OCI-LY7 (cell line): ENCODE measurements at regions not wholly inside any gene's neighbourhood (a gene's known extent, or its start where the extent isn't known, plus 50 kb on each side); places are given as distances from the start of the nearest gene placed in this dataset.

Experiments used
- BruUV-seq: library from RNA; stranded (reverse); fragments of 400-500 nt; replicated peaks from 2 replicates; lab custom pipeline; 2021; lab: Mats Ljungman, UMichigan
- CTCF ChIA-PET: fragments of 300-600 bp; sonication (Branson Sonifier 250); formaldehyde crosslinking; loops from one replicate; lab custom pipeline; 2022; ENCODE audit warnings: antibody characterized with exemption; ENCODE audit not compliant: unreplicated experiment; lab: Charles Lee
- POLR2A ChIA-PET: fragments of 300-600 bp; sonication (Branson Sonifier 250); formaldehyde crosslinking; loops from one replicate; lab custom pipeline; 2022; ENCODE audit warnings: antibody characterized with exemption; lab: Charles Lee
- DNase-seq: peaks from one replicate; pipeline ENCODE4 v3.0.0-alpha.2; 2015; ENCODE audit warnings: low spot score
- H2AFZ ChIP-seq: fragments of 200-600 bp; sonication (generic), shearing (Covaris generic); 2 replicates; pipeline ENCODE4 v1.6.1; 2014; ENCODE audit warnings: mild to moderate bottlenecking, antibody characterized with exemption, low read length, moderate library complexity
- H3K27ac ChIP-seq: fragments of 200-600 bp; sonication (generic); 2 replicates; pipeline ENCODE4 v1.5.1; 2014; ENCODE audit warnings: mixed run types, low read depth, mild to moderate bottlenecking, moderate library complexity, low read length, inconsistent platforms; ENCODE audit not compliant: poor library complexity, severe bottlenecking
- H3K36me3 ChIP-seq: fragments of 200-600 bp; sonication (generic); 2 replicates; pipeline ENCODE4 v1.6.1; 2014; ENCODE audit warnings: mild to moderate bottlenecking, antibody characterized with exemption, low read length, moderate library complexity, mixed read lengths; ENCODE audit not compliant: insufficient read depth
- H3K4me1 ChIP-seq: fragments of 200-600 bp; sonication (generic); 2 replicates; pipeline ENCODE4 v1.5.1; 2014; ENCODE audit warnings: mild to moderate bottlenecking, low read length; ENCODE audit not compliant: insufficient read depth, poor library complexity, severe bottlenecking
- H3K4me2 ChIP-seq: fragments of 200-600 bp; sonication (generic); 2 replicates; pipeline ENCODE4 v1.6.1; 2014; ENCODE audit warnings: mild to moderate bottlenecking, low read length
- H3K4me3 ChIP-seq: fragments of 200-600 bp; sonication (generic); 2 replicates; pipeline ENCODE4 v1.5.1; 2014; ENCODE audit warnings: mild to moderate bottlenecking, low read depth, low read length; ENCODE audit not compliant: poor library complexity, severe bottlenecking
- H3K79me2 ChIP-seq: fragments of 200-600 bp; sonication (generic); 2 replicates; pipeline ENCODE4 v1.6.1; 2016; ENCODE audit warnings: low read depth, mild to moderate bottlenecking, low read length, moderate library complexity, mixed read lengths; ENCODE audit not compliant: insufficient read depth
- H3K9me2 ChIP-seq: fragments of 200-600 bp; sonication (generic); 2 replicates; pipeline ENCODE4 v1.6.1; 2016; ENCODE audit warnings: mild to moderate bottlenecking, low read length, mixed read lengths; ENCODE audit not compliant: insufficient read depth
- H3K9me3 ChIP-seq: fragments of 200-600 bp; sonication (generic); 2 replicates; pipeline ENCODE4 v1.6.1; 2014; ENCODE audit warnings: mild to moderate bottlenecking, mixed run types, low read length, mixed read lengths
- H4K20me1 ChIP-seq: fragments of 200-600 bp; sonication (generic); 2 replicates; pipeline ENCODE4 v1.6.1; 2014; ENCODE audit warnings: mild to moderate bottlenecking, antibody characterized with exemption, low read length, moderate library complexity, mixed read lengths; ENCODE audit not compliant: insufficient read depth
- CTCF ChIP-seq: fragments of 200-600 bp; sonication (generic); conservative IDR thresholded peaks from 2 replicates; pipeline ENCODE4 v1.5.1; 2014; ENCODE audit warnings: mild to moderate bottlenecking, antibody characterized with exemption, low read length, moderate library complexity, mixed read lengths
- EZH2phosphoT487 ChIP-seq: fragments of 200-600 bp; sonication (generic); IDR thresholded peaks from 2 replicates; pipeline ENCODE4 v1.6.1; 2018; ENCODE audit warnings: low read depth, borderline replicate concordance, mild to moderate bottlenecking, mixed run types, antibody characterized with exemption, low read length, moderate library complexity, mixed read lengths
- intact Hi-C: fragments of 100-400 bp; cut with micrococcal nuclease; formaldehyde crosslinking; loops from one replicate; pipeline ENCODE4 v1.10.0; 2022; ENCODE audit not compliant: unreplicated experiment

- ChIA-PET POLR2A (interaction anchor here (0.6 to 1.1 kb wide), 2 partner anchors 51 to 185 kb away, joined by 3 read pairs; no protein-coding TSS in a partner anchor), CTCF (interaction anchor here (1.0 kb wide), 1 partner anchor 20 kb away, joined by 3 read pairs; no protein-coding TSS in a partner anchor)
- H3K4me1 ChIP-seq = no peaks in the 10 kb centered on the region
- H3K36me3 ChIP-seq = no peaks in the 10 kb centered on the region
- H3K4me2 ChIP-seq = no peak overlapping the region
- H3K27ac ChIP-seq = no peak overlapping the region
- H3K4me3 ChIP-seq = no peak overlapping the region
- BruUV-seq = no TSS peak
- DNase-seq = no peak
- TF ChIP-seq EZH2phosphoT487 = no peak
- no peak for TF ChIP-seq CTCF
- no peak overlapping the region for H2AFZ ChIP-seq
- intact Hi-C loops = no loop called here
- no peaks in the 10 kb centered on the region for H3K9me3 ChIP-seq
- no peaks in the 10 kb centered on the region for H3K79me2 ChIP-seq
- H4K20me1 ChIP-seq = no peaks in the 10 kb centered on the region
- H3K9me2 ChIP-seq = no peaks in the 10 kb centered on the region
Measured at GRCh38 chr11:115964091-115964490, 459.9 kb upstream of the CADM1 start.

DNA sequence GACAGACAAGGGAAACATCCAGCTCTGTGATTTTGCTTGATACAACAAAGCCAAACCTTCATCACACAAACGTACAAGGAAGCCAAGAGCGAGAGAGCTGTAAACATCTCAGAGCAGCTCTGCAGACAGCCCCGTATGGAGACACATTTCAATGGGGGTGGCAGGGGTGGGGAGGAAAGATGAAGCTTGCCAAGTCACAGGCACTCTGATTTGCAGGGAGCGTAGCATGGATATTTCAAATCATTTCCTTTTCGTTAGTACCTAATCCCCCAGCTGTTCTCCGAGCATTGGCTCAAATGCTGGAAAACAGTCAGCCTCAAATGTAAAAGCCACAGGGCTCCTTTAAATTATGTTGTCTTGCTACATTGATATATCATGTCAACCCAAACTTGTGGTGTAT lies 458.9 kb upstream of the CADM1 start:
- intact Hi-C loops = no loop called here
- Histone ChIP-seq H3K79me2 (no peaks in the 10 kb centered on the region), H3K27ac (no peak overlapping the region), H3K9me2 (no peaks in the 10 kb centered on the region), H3K4me1 (no peaks in the 10 kb centered on the region), H2AFZ (no peak overlapping the region), H3K36me3 (no peaks in the 10 kb centered on the region), H4K20me1 (no peaks in the 10 kb centered on the region), H3K9me3 (no peaks in the 10 kb centered on the region), H3K4me3 (no peak overlapping the region), H3K4me2 (no peak overlapping the region)
- BruUV-seq = no TSS peak
- no peak for TF ChIP-seq CTCF
- no peak for TF ChIP-seq EZH2phosphoT487
- ChIA-PET POLR2A (no interaction called here), CTCF (interaction anchor here (1.0 kb wide), 1 partner anchor 21 kb away, joined by 3 read pairs; no protein-coding TSS in a partner anchor)
- DNase-seq = no peak

DNA sequence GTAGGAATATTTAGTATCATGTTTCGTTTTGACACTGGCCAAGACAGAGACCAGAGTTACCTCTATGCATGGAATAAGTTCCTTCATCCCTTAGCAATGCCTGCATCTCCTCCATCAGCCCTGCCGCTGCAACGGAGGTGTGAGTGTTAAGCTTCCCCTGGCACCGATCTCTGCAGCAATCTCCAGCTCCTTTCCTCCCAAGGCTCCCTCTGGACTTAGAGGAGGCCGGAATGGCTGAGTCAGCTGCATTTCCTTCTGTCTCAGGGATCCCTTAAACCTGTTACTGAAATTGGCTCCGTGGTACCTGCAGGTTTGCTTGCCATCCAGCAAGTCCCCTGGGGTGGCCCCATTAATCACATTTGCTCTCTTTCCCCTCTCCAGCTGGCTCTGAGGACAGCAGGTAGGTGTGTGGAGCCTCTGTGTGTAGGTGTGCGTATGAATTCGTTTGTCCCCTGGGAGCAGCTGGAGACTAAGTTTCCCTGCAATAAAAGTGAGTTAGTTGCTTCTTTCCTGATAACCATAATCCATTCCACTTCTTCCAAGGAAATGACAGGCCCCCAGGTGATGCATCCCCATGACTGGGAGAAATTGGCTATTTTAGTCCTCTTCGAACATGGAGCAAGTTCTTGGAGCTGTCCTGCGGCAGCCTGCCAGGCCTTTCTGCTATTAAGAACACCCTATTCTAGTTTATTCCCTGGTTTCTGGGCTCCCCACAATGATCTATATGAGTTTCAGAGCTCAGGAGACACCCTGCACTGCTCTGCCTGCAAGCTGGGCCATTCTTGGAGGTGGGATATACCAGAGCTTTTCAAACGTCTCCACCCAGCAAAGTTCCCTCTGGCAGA lies 457.2 kb upstream of the CADM1 start:
- ChIA-PET CTCF (no interaction called here), POLR2A (interaction anchor here (0.6 to 1.8 kb wide), 7 partner anchors 11 to 926 kb away, joined by 3 to 7 read pairs (median 5); no protein-coding TSS in a partner anchor)
- no peak for DNase-seq
- no peaks in the 10 kb centered on the region for H4K20me1 ChIP-seq
- no peaks in the 10 kb centered on the region for H3K36me3 ChIP-seq
- no peaks in the 10 kb centered on the region for H3K79me2 ChIP-seq
- H2AFZ ChIP-seq = no peak overlapping the region
- no peaks in the 10 kb centered on the region for H3K9me3 ChIP-seq
- TF ChIP-seq EZH2phosphoT487 (no peak), CTCF (no peak)
- intact Hi-C loops = no loop called here
- no peaks in the 10 kb centered on the region for H3K9me2 ChIP-seq
- no peak overlapping the region for H3K4me3 ChIP-seq
- H3K27ac ChIP-seq = no peak overlapping the region
- H3K4me2 ChIP-seq = no peak overlapping the region
- no TSS peak for BruUV-seq
- H3K4me1 ChIP-seq = no peaks in the 10 kb centered on the region
